ENCODE measurements at regions not wholly inside any gene's neighbourhood (a gene's known extent, or its start where the extent isn't known, plus 50 kb on each side); places are given as distances from the start of the nearest gene placed in this dataset.

GRCh38 chr7:24440892-24441291 lies 132.4 kb upstream of the PALS2 start:
- TF ChIP-seq CTCF (IDR thresholded peaks at IDR 0.05) (no peak), POLR2A (IDR thresholded peaks at IDR 0.05) (no peak)
